Superior temporal gyrus (tissue), 1 donor: ENCODE measurements at regions not wholly inside any gene's neighbourhood (a gene's known extent, or its start where the extent isn't known, plus 50 kb on each side); places are given as distances from the start of the nearest gene placed in this dataset.
A peak's percentile ranks its signal among the peaks of the same experiment; 100 is the strongest.

ENCODE experiments used
- DNase-seq: peaks from one replicate; pipeline ENCODE4 v3.0.0-alpha.2; 2016; ENCODE audit errors: extremely low spot score

DNA sequence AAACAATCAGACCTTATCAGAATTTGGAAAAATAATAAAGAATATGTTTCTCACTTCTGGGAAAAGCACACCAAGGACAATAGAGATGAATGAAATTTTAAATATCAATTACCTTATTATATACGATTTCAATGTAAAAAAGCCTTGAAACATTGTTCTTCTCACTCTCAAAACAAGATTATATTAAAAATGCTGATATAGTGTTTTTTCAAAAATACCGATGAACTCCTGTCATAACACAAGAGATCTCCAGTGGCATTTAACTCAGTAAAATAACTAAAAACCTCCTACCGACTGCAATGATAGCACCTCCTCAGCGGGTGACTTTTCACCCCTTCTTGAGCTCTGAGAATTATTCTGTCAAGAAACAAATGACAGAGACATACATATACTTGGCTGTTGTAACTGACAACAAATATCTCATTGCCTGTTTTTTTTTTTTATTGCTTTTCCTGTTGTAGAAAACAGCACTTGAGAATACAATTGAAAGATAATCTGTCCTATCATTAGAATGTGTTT lies 1237.3 kb downstream of the C4orf33 start:
- DNase-seq: no peak

- no peak for DNase-seq
Observed at GRCh38 chr4:130335417-130336194, 1239.7 kb downstream of the C4orf33 start.

- DNase-seq: no peak
Observed at GRCh38 chr4:130336585-130337217, 1240.7 kb downstream of the C4orf33 start.

DNA sequence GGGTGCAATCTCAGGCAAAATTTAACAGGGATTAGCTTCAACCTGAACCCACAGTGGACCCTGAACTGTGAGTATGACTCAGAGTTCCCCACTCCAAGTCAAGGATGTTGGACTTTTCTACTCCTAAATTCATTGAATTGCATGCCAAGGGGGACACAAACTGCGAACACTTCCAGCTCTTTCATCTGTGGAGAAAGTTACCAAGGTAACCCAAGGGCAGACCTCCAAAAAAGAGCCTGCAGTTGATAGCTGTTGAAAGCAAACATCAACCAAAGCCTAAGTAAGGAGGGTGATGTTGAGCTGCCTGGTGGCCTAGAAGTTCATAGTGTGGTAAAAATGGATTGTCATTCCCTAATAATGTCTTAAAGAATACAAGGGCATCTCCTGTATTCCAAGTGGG lies 1242.9 kb downstream of the C4orf33 start:
- no peak for DNase-seq

GRCh38 chr4:130349745-130350144 lies 1253.8 kb downstream of the C4orf33 start:
- no peak for DNase-seq

DNA sequence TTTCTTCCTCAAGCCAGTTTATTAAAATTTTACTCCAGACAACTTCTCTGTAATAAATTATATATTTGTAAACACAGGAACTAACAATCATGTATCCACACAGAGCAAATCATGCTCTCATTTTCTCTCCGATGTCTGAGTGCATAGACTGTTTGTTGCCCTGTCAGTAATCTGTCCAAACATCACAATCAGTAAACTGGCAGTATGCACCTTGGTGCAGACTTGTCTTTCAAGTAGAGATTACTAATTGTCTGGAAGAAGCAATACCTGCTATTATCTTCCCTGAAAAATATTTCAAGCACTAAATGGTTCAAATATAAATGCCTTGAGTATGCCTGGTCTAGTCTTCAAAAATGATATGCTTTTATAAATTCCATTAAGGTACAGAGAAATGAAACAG lies 1260.9 kb downstream of the C4orf33 start:
- DNase-seq: no peak

- peak; percentile 64 for DNase-seq
Observed at GRCh38 chr4:130359542-130359941, 1263.6 kb downstream of the C4orf33 start.

DNA sequence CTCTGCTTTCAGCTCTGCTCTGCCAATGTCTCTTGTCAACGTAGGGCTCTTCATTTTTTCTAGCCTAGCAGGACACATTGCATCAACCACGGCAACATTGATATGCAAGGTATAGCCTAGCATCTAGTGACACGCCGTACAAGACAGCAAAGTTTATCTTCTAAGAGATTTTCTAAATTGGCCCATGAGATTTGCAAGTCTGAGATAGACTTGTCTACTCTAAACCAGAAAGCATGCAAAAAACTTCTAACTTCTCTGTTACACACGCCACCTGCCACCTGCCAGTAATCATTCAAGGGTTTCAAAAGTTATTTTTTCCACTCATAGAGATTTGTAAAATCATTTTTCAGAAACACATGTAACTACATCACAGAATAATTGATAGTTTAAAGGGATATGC lies 1265.7 kb downstream of the C4orf33 start:
- no peak for DNase-seq

- DNase-seq: no peak
Observed at GRCh38 chr4:130368668-130369067, 1272.7 kb downstream of the C4orf33 start.

DNA sequence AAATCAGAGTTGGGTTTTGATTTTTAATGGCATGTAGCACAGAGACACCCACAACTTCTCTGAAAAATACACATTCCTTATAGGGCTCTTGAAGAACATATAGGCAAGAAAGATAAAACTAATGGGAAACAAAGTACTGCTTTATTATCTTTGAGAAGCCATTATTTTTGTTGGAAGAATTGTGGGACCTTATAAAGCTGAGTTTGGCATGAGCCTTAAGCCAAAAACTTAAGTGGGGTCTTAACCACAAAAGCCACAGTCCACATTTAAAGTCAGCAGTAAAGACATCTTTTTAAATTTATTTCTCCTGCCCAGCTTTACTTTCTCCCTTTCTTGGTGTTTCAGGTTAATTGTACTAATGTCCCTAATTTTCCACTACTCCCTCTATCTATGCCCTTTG lies 1297.3 kb downstream of the C4orf33 start:
- DNase-seq: no peak

GRCh38 chr4:130393642-130394041 lies 1297.7 kb downstream of the C4orf33 start:
- no peak for DNase-seq

DNA sequence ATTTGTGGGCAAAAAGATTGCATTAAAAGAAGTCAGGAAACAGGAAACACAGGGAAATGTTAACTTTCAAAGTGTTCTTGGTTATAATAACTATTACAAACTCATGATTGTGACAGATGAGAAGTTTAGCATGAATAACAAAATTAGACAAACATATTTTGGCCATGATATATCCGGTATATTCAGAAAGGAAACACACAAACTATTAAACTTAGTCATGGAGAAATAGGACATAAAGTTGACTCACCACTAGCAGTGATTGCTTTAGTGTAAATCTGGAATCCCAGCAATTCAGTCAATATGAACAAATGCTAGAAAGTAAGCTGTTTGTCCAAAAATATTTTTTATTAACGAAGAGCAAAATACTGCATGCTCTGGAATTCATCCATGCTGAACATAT lies 1299.9 kb downstream of the C4orf33 start:
- no peak for DNase-seq

GRCh38 chr4:130403221-130403620 lies 1307.3 kb downstream of the C4orf33 start:
- no peak for DNase-seq

DNA sequence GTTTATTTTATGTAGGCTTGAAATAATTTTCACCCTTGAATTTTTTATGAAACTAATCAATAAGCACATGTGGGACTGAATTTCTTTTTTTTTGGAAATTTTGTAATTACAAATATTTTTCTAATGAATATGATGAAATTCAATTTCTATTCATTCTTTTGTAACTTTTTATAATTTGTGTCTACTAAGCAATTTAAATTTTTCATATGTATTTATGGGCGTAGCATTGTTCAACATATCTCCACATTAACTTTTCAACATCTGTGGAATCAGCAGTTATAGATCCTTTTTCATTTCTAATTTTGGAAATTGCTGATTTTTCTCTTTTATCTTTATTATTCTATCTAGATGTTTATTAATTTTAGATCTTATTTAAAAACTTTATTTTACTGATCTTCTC lies 1320.3 kb downstream of the C4orf33 start:
- DNase-seq: no peak

DNA sequence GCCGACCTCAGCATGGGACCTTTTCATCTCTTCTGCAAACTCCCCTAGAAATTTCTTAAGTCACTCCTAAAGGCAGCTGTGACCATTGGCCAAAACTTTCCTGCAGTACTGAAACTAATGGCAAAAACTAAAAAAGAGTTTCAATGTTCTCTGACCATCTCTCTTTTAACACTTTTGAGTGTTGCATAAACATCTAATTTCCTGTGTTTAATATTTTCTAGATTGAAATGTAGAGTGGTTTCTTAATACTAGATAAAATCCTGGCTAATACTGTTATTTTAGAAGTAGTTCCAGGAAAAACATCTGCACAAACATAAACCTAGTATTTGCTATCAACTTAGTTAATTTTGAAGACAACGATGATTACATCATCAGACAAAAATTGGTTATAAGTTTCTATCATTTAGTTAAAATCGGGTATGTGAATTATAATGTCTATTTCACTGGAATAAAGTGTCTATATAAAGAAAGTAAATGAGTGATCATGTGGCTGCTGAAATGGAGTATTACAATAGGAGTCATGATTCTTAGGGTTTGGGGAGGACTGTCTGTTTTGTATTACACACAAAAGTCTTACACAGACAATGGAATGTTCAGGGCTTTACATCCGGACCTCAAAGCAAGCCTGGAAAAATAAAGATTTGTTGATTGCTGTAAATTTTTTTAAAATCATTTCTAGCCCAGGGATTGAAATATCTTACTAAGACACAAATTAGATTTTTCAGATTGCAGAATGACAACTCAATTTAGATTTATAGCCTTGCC lies 1323.4 kb downstream of the C4orf33 start:
- DNase-seq: no peak

DNA sequence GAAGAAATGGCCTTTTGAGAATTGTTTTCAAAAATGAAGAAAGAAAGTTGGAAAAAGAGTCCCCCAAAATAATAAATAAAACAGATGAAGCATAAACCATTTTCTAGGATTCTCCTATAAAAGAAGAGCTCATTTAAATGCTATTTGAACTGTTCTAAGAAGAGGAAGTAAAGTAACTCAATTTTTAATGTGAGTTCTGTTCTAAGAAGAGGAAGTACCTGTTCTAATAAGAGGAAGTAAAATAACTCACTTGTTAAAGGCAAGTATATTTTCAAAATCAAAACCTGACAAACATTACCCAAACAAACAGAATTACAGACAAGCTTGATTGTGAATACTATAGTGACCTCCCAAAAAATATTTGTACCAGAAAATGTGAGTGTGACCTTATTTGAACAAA lies 1326.3 kb downstream of the C4orf33 start:
- DNase-seq: no peak

DNA sequence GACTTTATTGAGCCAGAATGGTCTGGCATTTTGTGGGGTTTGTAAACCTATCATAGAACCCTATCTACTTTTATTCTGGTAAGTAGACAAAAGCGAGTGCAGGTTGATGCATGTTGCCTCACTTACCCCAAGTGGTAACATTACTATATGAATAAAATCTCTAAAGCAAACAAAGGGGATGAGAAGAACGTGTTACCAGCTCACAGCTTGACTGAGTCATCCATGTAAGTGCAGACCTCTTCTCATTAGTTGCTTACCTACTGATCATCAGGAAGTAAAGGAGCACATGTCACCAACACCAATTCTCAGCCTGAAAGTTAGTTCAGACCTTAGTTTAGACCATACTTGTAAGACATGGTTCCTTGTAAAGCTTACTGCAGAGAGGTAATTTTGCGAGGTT lies 1328.3 kb downstream of the C4orf33 start:
- DNase-seq: no peak

DNA sequence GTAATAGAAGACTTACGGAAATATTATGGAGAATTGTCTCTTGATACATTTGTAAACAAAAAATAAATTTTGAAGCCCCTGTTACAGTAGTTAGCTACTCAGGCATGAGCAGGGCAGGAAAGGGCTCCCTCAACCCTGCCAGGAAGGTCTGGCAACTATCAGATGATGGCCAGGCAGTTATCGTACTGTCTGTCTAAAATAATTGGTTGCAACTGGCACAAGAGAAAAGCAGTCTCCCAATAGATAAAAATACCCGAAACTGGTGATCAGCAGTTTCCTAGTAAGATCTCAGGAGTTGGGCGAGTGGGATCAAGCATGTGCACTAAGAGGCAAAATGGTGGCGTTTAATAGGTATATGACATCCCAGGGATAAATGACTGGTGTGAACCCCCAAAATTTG lies 1336.3 kb downstream of the C4orf33 start:
- DNase-seq: no peak

DNA sequence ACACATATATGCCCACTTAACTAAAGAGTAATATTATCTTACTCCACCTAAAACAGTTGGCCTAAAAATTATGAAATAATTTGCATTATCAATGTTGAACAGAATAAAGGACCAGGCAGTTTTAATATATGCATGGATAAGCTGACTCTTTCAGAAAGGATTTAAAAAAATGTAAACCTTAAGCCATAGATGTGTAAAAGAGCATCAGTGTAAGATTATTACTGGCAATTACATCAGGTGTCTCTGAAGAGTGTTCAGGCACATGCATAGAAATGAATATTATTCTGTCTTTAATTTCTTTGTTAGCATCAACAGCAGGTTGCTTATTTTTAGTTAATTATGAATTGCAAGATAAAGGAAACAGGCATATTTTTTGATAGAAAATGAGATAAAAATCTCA lies 1353.8 kb downstream of the C4orf33 start:
- DNase-seq: no peak

- DNase-seq: no peak
Observed at GRCh38 chr4:130468340-130468739, 1372.4 kb downstream of the C4orf33 start.

- DNase-seq: no peak
Observed at GRCh38 chr4:130478406-130478805, 1382.5 kb downstream of the C4orf33 start.

DNA sequence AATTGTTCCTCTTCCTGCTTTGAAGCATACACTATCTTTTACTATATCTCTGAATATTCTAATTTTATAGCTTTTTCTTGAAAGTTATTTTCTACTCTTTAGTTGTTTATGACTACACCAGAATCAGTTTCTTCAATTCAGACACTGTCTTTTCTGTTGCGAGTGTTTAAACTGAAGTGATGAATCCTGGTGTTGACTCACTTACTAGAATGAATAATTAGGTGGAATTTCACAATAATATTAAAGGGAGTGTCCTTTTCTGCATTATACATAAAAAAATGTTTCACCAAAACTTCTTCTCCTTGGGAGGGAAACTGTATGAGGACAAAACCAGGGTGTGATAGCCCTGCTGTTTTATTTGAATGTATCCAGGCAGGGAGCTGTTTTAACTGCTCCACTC lies 1383.1 kb downstream of the C4orf33 start:
- DNase-seq: no peak

GRCh38 chr4:130479674-130480073 lies 1383.7 kb downstream of the C4orf33 start:
- no peak for DNase-seq
